H1 (cell line): ENCODE measurements at regions not wholly inside any gene's neighbourhood (a gene's known extent, or its start where the extent isn't known, plus 50 kb on each side); places are given as distances from the start of the nearest gene placed in this dataset.

Experiments
- EP300 ChIP-seq, 2 experiments: IDR thresholded peaks; 1 replicate in 1 of 2; 2 replicates in 1 of 2; pipeline ENCODE4 v1.6.1; 2011 to 2012; ENCODE audit warnings: low read depth in 2 of 2, low read length in 2 of 2, mild to moderate bottlenecking in 2 of 2, borderline replicate concordance in 1 of 2, inconsistent platforms in 1 of 2, moderate library complexity in 1 of 2
- RNF2 ChIP-seq: fragments of 200-900, 300-1000 bp; sonication (generic); IDR thresholded peaks from 2 replicates; pipeline ENCODE4 v1.7.1; 2016; ENCODE audit warnings: borderline replicate concordance, low read depth, mild to moderate bottlenecking, antibody characterized with exemption, low read length; ENCODE audit not compliant: poor library complexity, severe bottlenecking; ENCODE audit errors: missing control alignments
- TBP ChIP-seq: IDR thresholded peaks from 2 replicates; pipeline ENCODE4 v1.6.1; 2011; ENCODE audit warnings: low read depth, low read length, improper control_type of control experiment
- TCF12 ChIP-seq: IDR thresholded peaks from 2 replicates; pipeline ENCODE4 v1.6.1; 2011; ENCODE audit warnings: low read depth, mild to moderate bottlenecking, low read length
- TF ChIP-seq, protein P1 (sequence below): IDR thresholded peaks from 2 replicates; pipeline ENCODE4 v1.6.1; 2011; ENCODE audit warnings: low read length, improper control_type of control experiment

DNA sequence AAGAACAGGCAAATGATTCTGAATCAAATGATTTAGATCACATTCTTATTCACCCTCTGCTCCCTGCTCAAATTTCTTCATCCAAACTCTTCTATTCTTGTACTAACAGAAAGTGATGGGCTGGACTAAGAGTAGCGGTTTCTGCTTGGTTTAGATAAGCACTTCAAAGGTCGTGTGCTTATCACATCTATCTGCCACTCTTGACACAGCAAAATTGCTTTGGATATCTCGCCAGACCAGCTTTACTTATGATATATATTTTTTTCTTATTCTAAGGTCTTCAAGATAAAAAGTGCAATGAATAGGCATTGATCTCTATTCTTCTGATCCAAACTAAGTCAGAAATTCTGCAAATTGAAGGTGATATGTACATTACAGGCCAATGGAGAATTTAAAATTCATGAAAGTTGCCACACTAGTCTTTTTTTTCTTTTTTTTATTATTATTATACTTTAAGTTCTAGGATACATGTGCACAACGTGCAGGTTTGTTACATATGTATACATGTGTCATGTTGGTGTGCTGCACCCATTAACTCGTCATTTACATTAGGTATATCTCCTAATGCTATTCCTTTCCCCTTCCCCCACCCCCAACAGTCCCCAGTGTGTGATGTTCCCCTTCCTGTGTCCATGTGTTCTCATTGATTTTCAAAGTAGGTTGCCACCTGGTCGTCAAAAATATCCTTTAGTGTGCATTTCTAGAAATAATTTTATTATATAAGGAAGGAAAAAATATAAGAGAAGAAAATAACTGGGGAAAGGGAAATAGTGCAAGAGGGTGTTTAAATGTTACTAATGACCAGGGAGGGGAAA lies 1941.0 kb upstream of the RAG2 start (continued):
- TF ChIP-seq, protein P1, sequence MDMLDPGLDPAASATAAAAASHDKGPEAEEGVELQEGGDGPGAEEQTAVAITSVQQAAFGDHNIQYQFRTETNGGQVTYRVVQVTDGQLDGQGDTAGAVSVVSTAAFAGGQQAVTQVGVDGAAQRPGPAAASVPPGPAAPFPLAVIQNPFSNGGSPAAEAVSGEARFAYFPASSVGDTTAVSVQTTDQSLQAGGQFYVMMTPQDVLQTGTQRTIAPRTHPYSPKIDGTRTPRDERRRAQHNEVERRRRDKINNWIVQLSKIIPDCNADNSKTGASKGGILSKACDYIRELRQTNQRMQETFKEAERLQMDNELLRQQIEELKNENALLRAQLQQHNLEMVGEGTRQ: no peak
- TF ChIP-seq EP300 (IDR thresholded peaks at IDR 0.05; ENCODE audit: borderline replicate concordance in 1 of 2, low read depth in 2 of 2, low read length in 2 of 2) (no peak), TCF12 (no peak), TBP (no peak), RNF2 (no peak)
